Central memory CD8-positive, alpha-beta T cell (primary cell): ENCODE measurements at regions not wholly inside any gene's neighbourhood (a gene's known extent, or its start where the extent isn't known, plus 50 kb on each side); places are given as distances from the start of the nearest gene placed in this dataset.

ENCODE experiments used
- ATAC-seq: fragments of 150-1000 bp; cut with Tn5 transposase; replicated peaks from 2 replicates; pipeline ENCODE4 v1.10.0; 2022; ENCODE audit warnings: mild to moderate bottlenecking, moderate FRiP score, moderate number of reproducible peaks; ENCODE audit not compliant: poor library complexity, severe bottlenecking; ENCODE audit errors: extremely low read depth
- DNase-seq, 2 donors: peaks; one replicate each; pipeline ENCODE4 v3.0.0; 2021; ENCODE audit warnings: low spot score in 2 of 2
- H3K27ac Mint-ChIP-seq: one replicate; pipeline ENCODE4 v1.8.0; 2022; ENCODE audit warnings: low read depth, mild to moderate bottlenecking, moderate library complexity, mixed read lengths
- H3K27me3 Mint-ChIP-seq: one replicate; pipeline ENCODE4 v1.8.0; 2022; ENCODE audit warnings: mixed read lengths
- H3K36me3 Mint-ChIP-seq: one replicate; pipeline ENCODE4 v1.8.0; 2022; ENCODE audit warnings: mild to moderate bottlenecking, moderate library complexity, mixed read lengths; ENCODE audit not compliant: insufficient read depth
- H3K4me1 Mint-ChIP-seq: one replicate; pipeline ENCODE4 v1.8.0; 2022; ENCODE audit warnings: mixed read lengths
- H3K4me3 Mint-ChIP-seq: one replicate; pipeline ENCODE4 v1.8.0; 2022; ENCODE audit warnings: mild to moderate bottlenecking, moderate library complexity, mixed read lengths
- H3K9me3 Mint-ChIP-seq: one replicate; pipeline ENCODE4 v1.8.0; 2022; ENCODE audit warnings: mixed read lengths

GRCh38 chr12:75783093-75783877 lies 248.3 kb downstream of the PHLDA1 start:
- DNase-seq = no peak
- Mint-ChIP-seq H3K4me3 (no peak overlapping the region), H3K4me1 (peaks cover 6% of the 10 kb centered on the region), H3K27me3 (no peaks in the 10 kb centered on the region), H3K9me3 (no peaks in the 10 kb centered on the region), H3K36me3 (no peaks in the 10 kb centered on the region), H3K27ac (no peak overlapping the region)
- no peak for ATAC-seq

GRCh38 chr12:75782069-75782581 lies 249.5 kb downstream of the PHLDA1 start:
- H3K27ac Mint-ChIP-seq = no peak overlapping the region
- no peak overlapping the region for H3K4me3 Mint-ChIP-seq
- DNase-seq (no peak), ATAC-seq (no peak)
- no peaks in the 10 kb centered on the region for H3K36me3 Mint-ChIP-seq
- no peaks in the 10 kb centered on the region for H3K27me3 Mint-ChIP-seq
- H3K9me3 Mint-ChIP-seq = no peaks in the 10 kb centered on the region
- peaks cover 6% of the 10 kb centered on the region for H3K4me1 Mint-ChIP-seq

DNA sequence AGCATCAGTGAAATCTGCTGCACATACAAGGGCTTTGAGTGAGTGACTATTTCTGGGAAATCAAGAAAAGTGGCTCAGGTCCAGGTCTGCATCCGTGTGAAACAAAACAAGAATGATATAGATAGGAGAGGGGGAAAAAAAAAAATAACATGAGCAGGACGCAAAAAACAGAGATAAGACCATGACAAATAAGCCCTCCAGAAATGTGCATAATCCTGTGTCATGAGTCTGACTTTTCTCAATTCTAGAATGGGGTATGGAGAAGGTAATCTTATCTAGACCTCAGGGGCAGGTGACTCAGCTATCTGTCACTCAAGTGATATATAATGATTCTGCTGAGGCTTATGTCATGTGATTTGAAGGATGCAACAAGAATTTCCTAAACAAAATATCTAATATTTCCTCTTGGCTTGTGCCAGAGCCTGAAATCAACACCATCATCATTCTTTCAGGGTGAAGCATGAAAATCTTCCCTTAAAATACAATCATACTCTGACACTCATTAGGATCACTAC lies 250.0 kb downstream of the PHLDA1 start:
- no peaks in the 10 kb centered on the region for H3K27me3 Mint-ChIP-seq
- H3K9me3 Mint-ChIP-seq = no peaks in the 10 kb centered on the region
- H3K4me1 Mint-ChIP-seq = peaks cover 6% of the 10 kb centered on the region
- ATAC-seq = no peak
- DNase-seq = no peak
- no peak overlapping the region for H3K27ac Mint-ChIP-seq
- H3K4me3 Mint-ChIP-seq = no peak overlapping the region
- no peaks in the 10 kb centered on the region for H3K36me3 Mint-ChIP-seq

DNA sequence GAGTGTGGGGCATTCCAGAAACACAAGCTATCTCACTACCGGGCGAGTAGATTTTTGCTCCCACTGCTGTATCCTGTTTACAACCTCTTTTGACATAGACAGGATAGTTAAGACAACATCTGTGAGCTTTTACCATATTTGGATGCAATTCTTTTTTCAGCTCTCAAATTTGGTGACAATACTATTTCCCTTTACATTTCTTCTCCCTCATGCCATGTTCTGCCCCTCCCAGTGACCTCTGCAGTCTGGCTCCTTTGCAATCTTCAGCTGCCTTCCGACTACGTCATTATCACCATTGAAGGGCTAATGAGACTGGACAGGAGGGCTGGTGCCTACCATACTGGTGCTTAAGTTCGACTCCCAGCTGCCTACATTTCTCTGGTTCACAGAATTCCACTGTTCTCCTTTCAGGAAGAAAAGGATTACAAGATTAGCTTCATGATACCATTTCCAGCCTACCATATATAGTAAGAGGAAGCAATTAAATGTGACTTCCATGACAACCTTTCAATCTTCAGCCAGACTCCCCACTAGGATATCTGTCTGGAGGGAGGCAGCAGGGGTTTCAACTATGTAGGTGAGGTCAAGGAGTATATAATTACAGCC lies 251.6 kb downstream of the PHLDA1 start:
- H3K27me3 Mint-ChIP-seq = no peaks in the 10 kb centered on the region
- no peak for DNase-seq
- no peaks in the 10 kb centered on the region for H3K9me3 Mint-ChIP-seq
- H3K36me3 Mint-ChIP-seq = no peaks in the 10 kb centered on the region
- peaks cover 6% of the 10 kb centered on the region for H3K4me1 Mint-ChIP-seq
- no peak overlapping the region for H3K4me3 Mint-ChIP-seq
- ATAC-seq = no peak
- H3K27ac Mint-ChIP-seq = no peak overlapping the region

GRCh38 chr12:75774261-75775052 lies 257.1 kb downstream of the PHLDA1 start:
- Mint-ChIP-seq H3K27ac (no peak overlapping the region), H3K27me3 (no peaks in the 10 kb centered on the region), H3K4me3 (no peak overlapping the region), H3K4me1 (no peaks in the 10 kb centered on the region), H3K9me3 (no peaks in the 10 kb centered on the region), H3K36me3 (peaks cover 2% of the 10 kb centered on the region)
- DNase-seq = no peak
- no peak for ATAC-seq

DNA sequence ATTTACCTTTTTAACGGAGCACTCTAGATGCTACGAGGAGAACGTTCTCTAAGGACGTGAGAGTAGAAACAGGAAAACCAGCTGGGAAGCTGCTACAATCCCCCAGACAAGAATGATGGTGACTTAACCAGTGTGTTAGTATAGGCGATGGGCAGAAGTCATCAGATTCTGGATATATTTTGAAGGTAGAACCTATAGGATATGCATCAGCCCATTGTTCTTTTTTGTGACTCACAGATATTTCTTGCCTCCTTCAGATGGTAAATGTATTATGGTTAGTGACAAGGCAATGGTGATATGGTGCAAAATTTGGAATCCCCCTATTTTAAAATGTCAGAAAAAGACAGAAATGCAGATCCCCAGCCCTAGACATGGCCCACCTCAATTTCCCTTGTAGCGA lies 258.2 kb downstream of the PHLDA1 start:
- Mint-ChIP-seq H3K27ac (no peak overlapping the region), H3K27me3 (peaks cover 5% of the 10 kb centered on the region), H3K36me3 (peaks cover 2% of the 10 kb centered on the region), H3K9me3 (no peaks in the 10 kb centered on the region), H3K4me3 (no peak overlapping the region), H3K4me1 (no peaks in the 10 kb centered on the region)
- no peak for DNase-seq
- ATAC-seq = no peak

- DNase-seq (no peak), ATAC-seq (no peak)
- Mint-ChIP-seq H3K27me3 (peaks cover 13% of the 10 kb centered on the region), H3K4me1 (no peaks in the 10 kb centered on the region), H3K36me3 (peaks cover 2% of the 10 kb centered on the region), H3K9me3 (no peaks in the 10 kb centered on the region), H3K4me3 (no peak overlapping the region), H3K27ac (no peak overlapping the region)
Observed at GRCh38 chr12:75771023-75771422, 259.6 kb upstream of the KRR1 start.

DNA sequence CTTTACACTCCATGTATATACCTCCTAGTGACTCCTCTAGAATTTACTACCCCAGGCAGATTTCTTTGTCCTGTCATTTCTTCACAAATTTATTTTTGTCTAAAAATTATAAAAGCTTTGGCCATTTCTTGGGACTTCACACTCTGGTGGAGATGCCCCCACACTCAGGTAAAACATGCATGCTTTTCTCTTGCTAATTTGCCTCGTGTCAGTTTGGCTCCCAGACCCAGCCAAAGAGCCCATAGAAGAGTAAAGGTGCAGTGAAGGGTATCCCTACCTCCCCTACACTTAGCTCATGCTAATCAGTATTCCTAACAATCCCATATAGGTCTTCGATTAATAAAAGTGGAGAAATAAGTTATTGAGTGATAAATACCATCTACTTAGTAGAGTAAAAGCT lies 256.5 kb upstream of the KRR1 start:
- Mint-ChIP-seq H3K4me3 (no peak overlapping the region), H3K27me3 (peaks cover 13% of the 10 kb centered on the region), H3K9me3 (no peaks in the 10 kb centered on the region), H3K27ac (no peak overlapping the region), H3K36me3 (peaks cover 1% of the 10 kb centered on the region), H3K4me1 (no peaks in the 10 kb centered on the region)
- no peak for ATAC-seq
- DNase-seq = no peak

GRCh38 chr12:75766263-75767160 lies 255.1 kb upstream of the KRR1 start:
- Mint-ChIP-seq H3K27ac (no peak overlapping the region), H3K4me1 (no peaks in the 10 kb centered on the region), H3K4me3 (no peak overlapping the region), H3K9me3 (no peaks in the 10 kb centered on the region), H3K36me3 (no peaks in the 10 kb centered on the region), H3K27me3 (peaks cover 13% of the 10 kb centered on the region)
- ATAC-seq (no peak), DNase-seq (no peak)

DNA sequence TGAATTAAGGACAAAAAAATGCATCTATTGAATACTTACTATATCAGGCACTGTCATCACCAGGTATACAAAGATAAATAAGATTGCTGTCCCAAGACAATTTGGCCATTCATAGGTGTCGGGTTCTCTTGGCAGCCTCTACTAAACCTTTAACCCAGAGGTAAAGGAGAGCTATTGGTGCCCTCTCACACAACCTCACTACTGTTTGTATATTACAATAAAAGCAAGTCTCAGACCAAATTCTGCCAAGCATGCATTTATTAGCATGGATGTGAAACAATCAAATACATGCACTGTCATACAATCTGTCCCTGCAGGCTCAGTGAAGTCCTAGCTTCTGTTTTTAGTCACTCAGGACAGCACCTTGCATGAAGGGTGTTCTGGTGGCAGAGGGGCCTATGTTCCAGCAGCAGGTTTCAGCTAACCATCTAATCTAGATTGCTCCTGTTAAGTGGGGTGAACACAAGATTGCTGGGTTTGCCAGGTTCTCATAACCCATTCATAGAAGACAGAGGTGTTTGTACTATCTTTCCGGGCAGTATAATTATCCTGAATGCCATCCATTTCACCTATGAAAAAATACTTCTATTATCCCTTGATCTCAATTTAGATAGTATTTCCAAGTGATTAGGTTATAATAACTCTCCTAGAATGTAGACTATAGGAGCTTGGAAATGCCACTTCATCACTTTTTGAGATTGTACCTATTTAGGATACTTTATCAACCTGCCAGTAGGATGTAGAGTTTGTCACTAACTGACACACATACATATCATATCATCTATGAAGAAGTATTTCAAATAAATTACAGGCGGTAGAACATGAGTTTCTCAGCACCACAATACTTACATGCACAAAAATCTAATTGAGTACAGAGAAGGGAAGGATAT lies 254.0 kb upstream of the KRR1 start:
- Mint-ChIP-seq H3K27ac (no peak overlapping the region), H3K9me3 (no peaks in the 10 kb centered on the region), H3K27me3 (peaks cover 13% of the 10 kb centered on the region), H3K4me1 (no peaks in the 10 kb centered on the region), H3K36me3 (no peaks in the 10 kb centered on the region), H3K4me3 (no peak overlapping the region)
- ATAC-seq (no peak), DNase-seq (no peak)

GRCh38 chr12:75764091-75764841 lies 252.9 kb upstream of the KRR1 start:
- Mint-ChIP-seq H3K27me3 (peaks cover 13% of the 10 kb centered on the region), H3K9me3 (no peaks in the 10 kb centered on the region), H3K4me1 (no peaks in the 10 kb centered on the region), H3K4me3 (no peak overlapping the region), H3K36me3 (no peaks in the 10 kb centered on the region), H3K27ac (no peak overlapping the region)
- DNase-seq (no peak), ATAC-seq (no peak)
